HT-29 (cell line): ENCODE measurements at regions not wholly inside any gene's neighbourhood (a gene's known extent, or its start where the extent isn't known, plus 50 kb on each side); places are given as distances from the start of the nearest gene placed in this dataset.

Experiments used
- DNase-seq: peaks from one replicate; pipeline ENCODE4 v3.0.0-alpha.2; 2015; ENCODE audit warnings: low spot score

DNA sequence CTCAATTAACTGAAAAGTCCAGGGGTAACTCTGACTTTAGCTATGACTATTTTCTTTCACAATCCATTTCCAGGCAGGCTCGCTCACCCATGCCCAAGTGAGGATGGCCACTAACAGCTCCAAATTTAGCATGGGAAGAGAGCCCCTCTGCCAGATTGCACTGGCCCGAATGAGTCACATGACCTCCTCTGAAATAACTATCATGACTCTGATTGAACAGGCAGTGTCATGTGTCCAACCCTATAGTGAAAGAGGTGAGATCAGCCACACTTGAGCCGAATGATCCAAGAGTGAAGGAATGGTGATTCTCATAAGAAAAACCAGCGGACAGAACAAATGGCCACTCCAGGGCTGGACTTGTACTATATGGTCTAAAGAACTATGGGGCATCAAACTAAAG is 242.3 kb downstream of the NSG2 start:
- no peak for DNase-seq

DNA sequence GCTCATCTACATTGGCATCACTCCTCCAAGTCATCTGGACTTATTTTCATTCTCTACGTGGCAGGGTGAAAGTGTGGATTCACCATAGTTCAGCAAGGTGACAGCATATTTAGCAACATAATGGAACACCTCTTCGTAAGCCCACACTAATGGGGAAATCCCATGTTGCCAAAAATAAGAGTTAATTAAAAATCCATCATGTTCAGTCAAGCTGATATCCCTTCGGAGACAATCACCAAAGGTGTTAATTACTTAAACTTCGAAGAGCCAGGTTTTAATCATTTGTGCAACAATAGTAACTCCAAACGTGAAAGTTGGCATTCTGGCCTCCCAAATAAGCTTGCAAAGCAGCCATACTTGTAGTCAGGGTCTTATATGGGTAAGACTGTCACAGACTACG is 242.9 kb downstream of the NSG2 start:
- DNase-seq = no peak

DNA sequence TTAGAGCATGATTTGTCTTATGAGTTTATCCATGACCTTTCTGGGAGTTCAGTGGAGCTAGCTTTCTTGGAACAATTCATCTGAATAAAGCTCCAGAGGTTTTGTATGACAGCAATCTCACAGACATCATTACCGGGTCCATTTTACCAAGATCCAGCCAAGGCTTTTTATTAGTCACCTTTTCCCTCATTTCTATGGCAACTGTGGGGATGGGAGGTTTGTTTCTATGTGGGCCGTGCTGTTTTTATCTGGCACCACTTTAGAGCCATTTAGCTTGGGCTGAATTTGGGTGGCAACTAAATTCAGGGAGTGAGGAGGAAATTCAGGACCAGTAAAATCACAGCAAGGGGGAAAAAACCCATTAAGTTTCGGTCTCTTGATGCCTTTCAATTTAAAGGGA is 245.7 kb downstream of the NSG2 start:
- DNase-seq = no peak

DNA sequence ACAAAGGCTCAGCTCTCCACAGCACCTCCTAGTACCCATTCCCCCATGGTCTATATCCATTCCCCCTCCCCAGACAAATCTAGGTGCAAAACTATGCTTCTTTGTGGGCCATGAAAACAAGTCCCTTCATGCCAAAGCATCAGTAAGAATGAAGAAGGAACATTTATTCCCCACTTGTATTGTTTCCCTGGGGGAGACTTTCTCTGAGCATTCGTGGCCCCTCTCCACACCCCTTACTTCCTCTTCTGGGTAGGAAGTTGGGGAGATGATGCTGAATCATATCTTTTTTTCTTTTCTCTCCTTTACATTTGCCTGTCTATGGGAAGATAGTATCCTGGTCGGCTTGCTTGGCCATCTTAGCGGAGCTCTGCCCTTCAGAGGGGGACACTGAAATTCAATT is 246.8 kb downstream of the NSG2 start:
- no peak for DNase-seq

DNA sequence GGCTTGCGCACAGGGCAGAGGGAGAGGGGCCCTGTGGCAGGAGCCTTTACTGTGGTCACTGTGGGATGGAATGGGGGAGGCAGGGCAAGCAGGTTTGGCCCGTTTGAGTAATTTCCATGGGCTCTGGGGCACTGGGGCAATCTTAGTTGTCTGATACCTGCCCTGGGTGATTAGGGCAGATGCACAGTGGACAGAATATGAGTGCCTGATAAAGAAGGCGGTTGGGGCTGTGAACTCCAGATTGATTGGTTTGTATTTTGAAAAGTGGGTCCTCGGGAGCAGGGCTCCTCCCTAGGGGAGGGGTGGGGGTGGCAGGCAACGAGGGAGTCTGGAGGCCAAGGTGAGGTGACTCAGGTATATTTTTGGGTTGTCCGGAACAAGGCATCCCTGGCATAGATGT is 247.5 kb downstream of the NSG2 start:
- no peak for DNase-seq

DNA sequence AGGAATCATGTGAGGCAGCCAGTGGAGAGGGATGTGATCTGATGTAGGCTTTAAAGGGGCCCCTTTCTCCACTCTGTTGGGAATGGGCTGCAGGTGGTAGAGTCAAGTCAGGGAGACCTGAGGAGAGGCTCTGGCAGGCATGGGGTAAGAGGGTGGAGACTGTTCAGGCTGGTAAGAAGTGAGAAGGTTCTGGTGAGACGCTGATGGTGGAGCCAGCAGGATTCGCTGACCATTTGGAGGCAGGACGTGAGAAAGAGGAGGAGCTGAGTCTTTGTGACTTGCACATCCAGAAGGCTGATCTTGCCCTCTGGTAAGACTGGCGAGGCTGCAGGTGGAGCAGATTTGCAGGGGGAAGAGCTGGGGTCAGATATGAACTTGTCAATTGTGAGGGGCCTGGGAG is 248.0 kb downstream of the NSG2 start:
- DNase-seq = no peak

DNA sequence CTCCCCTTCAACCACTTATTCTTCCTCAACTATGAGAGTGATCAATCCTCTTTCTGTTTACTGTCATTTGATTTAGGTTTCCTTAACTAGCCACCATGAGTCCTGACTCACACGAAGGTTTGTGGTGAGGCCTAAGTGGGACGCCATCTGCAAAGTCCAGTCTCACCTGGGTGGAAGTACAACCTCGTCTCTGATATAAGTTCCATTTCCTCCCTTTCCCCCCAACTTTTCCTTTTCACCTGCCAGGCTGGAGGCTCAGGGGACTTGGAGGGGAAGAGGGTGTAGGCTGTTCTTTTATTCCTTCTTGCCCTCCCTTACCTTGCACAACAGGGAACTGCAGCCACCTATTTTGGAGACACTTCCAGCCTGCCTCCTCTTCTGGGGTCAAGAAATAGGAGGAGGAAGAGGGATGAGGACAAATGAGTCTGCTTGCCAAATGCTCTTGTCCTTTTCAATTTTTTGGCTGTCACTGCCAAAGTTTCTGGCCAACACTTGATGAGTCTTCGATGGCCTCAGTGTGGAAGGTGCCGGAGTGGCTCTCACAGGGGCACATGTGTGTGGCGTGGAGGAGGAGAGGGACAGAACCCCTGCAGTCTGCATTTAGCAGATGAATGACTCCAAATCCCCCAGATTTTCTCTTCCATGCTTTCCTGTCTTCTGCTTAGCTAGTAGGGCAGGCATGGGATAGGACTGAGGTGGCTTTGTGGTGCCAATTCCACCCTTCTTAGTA is 249.6 kb downstream of the NSG2 start:
- no peak for DNase-seq

DNA sequence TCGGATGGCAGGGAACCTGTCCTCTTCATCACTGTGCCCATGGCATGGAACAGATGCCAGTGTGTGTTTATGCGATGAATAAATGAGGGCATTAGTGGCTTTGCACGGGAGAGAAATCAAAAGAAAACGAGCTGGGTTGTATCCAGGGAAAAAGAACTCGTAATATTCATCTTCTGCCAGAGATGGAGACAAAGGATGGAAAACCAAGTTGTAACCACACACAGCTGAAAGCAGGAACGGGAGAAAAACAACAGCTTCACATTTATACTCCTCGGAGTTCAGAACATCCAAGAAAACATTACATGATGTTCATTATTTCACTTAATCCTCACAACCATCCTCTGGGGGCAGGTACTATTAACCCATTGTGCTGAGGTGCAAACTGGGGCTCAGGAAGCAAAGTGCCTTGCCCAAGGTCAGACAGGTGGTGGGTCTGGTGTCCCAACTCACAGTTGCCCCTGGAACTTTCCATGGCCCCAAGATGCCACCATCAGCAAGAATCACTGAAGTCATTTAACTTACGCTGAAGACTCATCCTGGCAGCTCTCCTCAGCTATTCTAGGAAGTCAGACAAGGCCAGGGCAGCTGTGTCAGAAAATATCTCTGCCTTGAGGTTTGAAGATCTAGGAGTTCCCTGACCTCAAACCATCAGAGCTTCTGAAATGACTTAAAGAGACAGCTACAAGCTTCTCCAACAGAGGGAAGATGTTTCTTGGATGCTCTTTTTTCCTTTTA is 250.4 kb downstream of the NSG2 start:
- no peak for DNase-seq

DNA sequence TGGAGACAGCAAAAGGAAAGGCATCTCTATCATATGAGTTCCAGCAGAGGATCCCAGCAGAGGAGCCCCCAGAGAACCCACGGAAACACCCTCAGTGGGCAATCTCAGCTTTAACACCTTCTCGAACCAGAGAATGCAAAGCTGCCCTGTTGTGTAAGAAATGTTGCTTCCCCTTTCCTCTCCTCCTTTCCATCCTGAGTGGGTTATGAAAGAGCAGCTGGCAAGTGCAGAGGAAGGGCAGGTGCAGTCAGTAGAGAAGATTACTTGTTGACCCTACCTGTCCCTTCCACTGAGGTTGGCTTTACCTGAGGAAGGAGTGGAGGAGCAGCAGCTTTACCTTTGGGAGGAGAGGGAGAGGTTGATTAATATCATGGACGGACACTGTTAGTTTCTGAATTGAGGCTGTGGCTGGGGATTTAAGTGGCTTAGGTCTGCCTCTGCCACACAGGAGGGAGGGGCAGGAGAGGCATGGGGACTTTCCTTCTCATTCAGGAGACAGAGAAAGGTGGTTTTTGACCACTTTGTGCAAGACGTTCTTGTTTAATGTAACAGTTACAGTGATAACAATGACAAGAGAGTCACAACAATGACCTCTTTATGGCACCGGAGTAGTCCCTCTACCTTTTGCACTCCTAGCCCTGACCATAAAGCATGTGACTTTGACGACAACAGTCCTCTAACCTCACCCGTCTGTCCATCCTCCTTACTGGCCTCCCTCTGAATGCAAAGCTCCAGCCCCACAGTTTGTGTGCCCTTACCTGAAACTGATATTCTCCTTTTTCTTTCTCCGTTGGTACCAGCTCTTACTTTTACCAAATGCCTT is 254.8 kb downstream of the NSG2 start:
- no peak for DNase-seq

DNA sequence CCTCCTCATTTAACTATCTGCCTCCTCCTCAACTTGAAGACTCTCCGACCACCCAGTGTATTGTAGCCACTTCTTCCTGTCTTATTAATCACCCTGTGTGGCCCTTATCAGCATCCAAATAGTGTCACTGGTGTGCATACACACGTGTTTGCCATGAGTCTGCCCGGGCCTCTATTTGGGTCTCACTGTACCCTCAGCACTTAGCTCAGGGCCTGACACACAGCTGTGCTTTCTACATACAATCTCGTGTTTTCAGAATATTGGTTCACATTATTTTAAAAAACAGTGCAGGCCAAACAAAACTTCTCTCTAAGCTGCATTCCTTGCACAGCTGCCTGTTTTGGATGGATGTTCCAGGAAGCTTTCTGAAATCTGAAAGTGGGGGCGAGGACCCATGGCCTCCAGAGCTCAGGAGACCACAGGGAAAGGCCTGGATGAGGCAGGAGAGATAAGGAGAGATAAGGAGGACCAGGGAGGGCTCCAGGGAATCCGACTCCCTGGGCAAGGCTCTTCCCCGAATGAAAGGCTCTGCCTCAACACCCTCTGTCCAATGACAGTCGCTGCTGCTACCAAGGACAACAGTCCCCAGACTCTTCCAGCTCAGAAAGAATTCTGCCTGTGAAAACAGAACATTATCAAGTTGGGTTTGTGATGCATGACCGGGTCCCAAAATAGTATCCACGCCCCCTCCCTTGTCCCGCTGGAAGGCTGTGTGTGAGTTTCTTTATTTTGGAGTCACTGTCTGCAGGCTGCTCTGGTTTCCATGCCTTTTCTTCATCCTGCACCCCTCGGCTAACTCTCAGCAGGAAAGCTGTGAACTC is 255.6 kb downstream of the NSG2 start:
- no peak for DNase-seq

DNA sequence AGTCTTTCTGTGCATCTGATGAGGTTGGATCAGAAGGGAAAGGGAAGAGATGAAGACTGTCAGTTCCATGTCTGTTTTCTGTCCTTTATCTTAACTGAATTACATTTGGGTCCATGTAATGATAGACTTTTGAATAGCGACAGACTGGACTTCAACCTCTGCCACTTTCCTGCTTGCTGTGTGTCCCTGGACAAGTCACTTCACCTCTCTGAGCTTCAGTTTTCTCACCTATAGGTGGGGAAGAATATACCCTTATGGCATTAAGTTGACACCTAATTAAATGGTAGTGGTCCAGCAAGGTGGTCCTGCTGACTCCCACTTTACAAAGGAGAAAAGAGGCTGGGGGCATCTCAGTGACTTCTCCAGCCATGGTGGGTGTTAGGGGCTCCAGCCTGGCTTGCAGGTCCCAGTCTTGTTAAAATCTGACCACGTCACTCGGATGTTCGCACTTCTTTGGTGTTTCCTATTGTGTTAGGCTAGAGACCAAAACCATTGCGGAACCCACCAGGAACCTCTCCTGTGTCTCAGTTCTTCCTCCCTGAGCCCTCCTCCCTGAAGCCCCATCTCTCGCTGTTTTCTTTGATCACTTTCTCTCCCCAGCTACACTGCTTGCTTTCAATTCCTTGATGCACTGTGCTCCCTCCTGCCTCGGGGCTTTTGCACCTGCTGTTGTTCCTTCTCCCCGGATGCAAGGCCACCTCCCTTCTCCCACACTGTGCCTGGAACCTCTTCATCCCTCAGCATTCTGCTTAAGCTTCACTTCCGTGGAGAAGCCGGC is 256.5 kb downstream of the NSG2 start:
- no peak for DNase-seq

DNA sequence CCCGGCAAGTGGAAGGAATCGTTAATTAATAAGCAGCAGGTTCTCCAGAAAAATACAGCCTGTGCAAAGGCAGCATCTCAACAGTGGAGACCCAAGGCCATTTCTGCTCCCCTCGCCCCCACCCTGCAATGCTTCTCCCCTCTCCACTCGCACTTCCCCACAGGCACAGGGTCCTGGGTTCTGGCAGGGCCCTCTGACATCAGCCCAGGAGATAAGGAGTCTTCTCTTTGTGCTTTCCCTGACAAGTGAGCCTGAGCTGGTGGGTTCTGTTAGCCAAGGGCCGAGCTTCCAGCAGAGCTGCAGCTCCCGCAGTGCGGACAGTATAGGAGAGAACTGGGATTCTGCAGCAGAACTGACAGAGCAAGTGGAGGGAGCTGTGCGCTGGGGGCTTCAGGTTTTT is 257.5 kb downstream of the NSG2 start:
- no peak for DNase-seq

DNA sequence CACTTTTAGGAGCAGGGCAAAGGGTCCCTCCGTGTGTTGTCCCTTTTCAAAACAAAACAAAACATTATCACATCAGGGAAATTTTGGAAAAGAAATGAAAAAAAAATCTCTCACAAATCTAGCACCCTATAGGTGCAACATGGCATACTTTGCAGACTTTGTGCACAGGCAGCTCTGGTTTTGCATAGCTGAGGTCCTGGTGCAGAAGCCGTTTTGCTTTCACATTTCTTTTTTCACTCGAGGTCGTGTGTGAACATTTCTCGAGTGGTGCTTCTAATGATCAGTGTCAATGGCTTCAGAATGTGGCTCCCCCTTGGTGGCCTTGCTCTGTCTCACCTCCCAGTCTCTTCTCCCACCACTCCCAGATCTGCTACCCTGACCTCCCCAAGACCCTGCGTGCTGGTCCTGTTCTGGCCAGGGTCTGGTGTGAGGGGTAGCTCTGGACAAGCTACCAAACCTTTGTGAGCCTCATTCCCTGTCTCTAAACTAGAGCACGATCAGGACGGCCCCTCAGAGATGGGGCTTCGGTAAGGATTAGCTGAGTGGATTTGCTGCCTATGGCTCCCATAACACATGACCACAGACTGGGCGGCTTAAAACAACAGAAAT is 258.0 kb downstream of the NSG2 start:
- no peak for DNase-seq

DNA sequence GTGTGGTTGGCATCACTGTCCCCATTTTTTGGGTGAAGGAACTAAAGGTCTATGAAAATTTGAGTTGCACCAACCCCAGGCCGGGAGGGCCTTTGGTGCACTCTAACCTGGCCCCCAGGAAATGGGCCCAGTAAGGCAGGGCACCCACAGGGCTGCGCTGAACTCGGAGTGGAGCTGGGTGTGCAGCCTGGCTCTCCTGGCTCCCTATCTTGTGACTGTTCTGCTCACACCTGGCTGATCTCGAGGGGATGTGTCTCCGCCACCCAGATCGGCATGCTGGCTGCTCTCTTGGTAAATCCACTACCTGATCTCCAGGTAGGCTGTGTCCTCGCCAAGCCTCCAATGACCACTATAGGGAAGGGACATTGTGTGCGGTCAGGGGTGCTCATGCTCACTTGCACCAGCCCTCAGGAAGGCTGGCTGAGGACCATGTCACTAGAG is 259.8 kb downstream of the NSG2 start:
- no peak for DNase-seq

DNA sequence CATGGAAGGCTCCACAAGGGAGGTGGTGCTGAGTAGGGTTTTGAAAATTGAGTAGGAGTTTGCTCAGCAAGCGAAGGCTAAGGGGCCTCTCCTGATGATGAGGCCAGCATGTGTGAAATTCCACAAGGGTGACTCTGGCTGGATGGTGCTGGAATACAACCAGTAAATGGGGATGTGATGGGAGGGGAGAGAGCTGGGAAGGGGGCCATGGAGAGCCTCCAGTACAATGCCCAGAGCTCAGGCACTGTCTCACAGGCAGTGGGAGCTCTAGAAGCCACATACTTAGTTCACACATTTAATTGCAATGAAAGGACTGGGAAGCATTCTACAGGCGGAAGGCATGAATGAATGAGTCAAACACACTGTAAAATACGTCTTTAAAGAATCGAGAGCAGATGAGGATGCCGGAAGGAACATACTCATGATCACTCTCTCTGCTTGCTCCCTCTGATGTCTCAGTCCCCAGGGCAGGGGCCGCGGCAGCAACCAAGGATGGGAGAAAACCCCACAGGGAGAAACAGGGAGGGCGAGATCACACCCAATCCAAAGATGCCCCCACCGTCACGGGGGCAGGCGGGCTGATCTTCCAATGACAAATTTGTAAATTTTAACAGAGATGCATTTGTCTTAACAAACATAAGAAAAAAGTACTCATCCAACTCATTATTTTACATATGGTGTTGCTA is 261.0 kb downstream of the NSG2 start:
- no peak for DNase-seq

DNA sequence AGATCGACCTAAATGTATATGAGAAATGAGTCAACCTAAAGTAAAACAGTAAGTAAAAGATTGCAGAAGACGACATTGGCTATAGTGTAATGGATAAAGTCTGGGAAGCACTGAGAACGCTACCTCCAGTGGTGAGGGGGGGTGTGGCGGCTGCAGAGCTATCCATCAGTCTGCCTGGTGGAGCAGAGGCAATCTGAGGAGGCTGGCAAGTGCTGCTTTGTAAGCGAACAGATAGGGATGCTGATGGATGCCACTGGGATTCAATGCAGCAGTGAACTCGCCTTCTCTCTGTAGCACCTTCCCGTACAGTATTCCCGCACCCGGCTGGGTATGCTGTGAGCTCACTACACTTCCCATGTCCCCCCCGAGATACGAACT is 261.5 kb downstream of the NSG2 start:
- no peak for DNase-seq

DNA sequence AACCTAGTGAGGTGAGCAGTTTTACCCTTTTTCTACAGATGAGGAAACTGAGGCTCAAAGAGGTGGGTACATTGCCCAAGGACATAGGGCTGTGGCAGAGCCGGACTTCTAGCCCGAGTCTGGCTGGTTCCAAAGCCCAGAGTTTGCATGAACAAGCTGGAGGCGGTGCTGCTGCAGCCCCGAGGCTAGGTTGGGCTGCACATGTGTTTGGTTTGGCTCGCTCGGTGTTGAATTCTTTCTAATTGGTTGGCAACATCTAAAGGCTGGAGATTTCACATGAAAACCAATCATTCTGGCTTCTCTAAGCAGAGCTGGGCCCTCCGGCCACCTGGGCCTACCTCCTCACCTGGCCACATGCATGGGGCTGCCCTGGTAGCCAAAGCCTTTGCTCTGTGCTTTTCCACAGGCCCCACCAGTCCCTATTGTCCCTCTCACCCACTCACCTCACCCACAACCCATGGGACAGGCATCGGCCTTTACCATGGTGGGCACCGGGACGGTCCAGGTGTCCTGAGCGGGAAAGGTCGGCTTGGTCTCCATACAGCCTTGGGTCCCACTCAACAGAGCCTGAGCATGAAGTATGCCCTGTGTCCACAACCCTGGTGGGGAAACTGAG is 262.3 kb downstream of the NSG2 start:
- no peak for DNase-seq

DNA sequence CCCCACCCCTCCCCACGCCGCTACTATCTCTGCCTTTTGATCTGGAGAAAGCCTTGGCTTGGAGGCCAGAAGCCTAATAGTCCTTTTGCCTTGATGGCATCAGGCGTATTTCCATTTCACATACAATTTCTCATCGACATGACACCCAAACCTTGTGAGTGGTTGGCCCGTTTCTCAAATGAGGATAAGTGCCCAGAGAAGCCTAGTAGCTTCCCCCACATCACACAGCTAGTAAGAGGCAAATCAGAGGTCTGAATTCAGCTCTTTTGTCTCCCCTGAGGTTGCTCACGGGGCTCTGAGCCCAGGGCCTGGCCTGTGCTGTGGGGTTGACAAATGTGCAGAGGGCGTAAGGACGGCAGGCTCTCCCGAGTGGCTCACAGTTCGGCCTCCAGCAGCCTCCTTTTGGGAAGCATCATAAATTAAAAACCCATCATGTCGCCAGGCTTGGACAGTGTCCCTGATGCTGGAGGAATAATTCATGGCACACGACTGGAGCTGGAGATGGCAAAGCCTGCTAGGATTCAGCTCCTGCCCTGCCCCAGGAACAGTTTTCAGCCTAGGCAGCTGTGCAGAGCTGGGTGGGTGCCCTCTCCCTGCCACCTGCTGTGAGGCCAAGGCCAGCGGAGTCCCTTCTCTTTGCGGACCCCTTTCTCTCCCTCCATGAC is 263.8 kb downstream of the NSG2 start:
- no peak for DNase-seq

DNA sequence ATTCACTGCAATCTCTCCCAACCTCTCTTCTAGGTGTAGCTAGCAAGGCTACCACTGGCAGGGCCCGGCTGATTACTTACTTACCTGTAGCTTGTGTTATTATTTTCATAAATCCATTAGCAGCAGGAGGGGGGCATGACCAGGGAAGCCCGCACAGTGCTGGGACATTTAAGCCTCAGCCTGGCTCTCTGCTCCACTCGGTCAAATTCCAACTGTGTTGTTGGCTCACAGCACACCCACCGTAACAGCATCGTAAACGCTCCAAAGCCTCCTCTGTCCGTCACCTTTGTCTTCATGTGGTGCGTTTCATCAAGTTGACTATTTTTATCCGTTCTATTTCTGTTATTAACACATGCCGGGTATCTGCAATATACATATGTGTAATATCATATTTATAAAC is 264.7 kb downstream of the NSG2 start:
- no peak for DNase-seq
